Smooth muscle cell (in vitro differentiated cells): ENCODE measurements at regions not wholly inside any gene's neighbourhood (a gene's known extent, or its start where the extent isn't known, plus 50 kb on each side); places are given as distances from the start of the nearest gene placed in this dataset.

Experiments
- DNase-seq: peaks from one replicate; lab custom pipeline; 2025; ENCODE audit not compliant: unreplicated experiment; lab: John Stamatoyannopoulos, UW
- H2AFZ ChIP-seq: fragments of 200-600 bp; sonication (generic); 2 replicates; pipeline ENCODE4 v1.6.0; 2016; ENCODE audit warnings: antibody characterized with exemption, low read depth, mild to moderate bottlenecking
- H3F3A ChIP-seq: fragments of 200-600 bp; sonication (generic); 2 replicates; pipeline ENCODE4 v1.6.0; 2017; ENCODE audit warnings: antibody characterized with exemption, low read depth
- H3K27ac ChIP-seq: fragments of 200-600 bp; sonication (generic); 2 replicates; pipeline ENCODE4 v1.5.1; 2016; ENCODE audit warnings: low read depth, mild to moderate bottlenecking
- H3K27me3 ChIP-seq: fragments of 200-600 bp; sonication (generic); 2 replicates; pipeline ENCODE4 v1.6.1; 2016; ENCODE audit warnings: low read depth, mild to moderate bottlenecking
- H3K36me3 ChIP-seq: fragments of 200-600 bp; sonication (generic); 2 replicates; pipeline ENCODE4 v1.5.1; 2016; ENCODE audit warnings: low read depth
- H3K4me1 ChIP-seq: fragments of 200-600 bp; sonication (generic); 2 replicates; pipeline ENCODE4 v1.5.1; 2016; ENCODE audit warnings: low read depth
- H3K4me2 ChIP-seq: fragments of 200-600 bp; sonication (generic); 2 replicates; pipeline ENCODE4 v1.6.0; 2016; ENCODE audit warnings: mild to moderate bottlenecking
- H3K4me3 ChIP-seq: fragments of 200-600 bp; sonication (generic); 2 replicates; pipeline ENCODE4 v1.5.1; 2016; ENCODE audit warnings: mild to moderate bottlenecking
- H3K79me2 ChIP-seq: fragments of 200-600 bp; sonication (generic); 2 replicates; pipeline ENCODE4 v1.6.0; 2016; ENCODE audit warnings: low read depth, mild to moderate bottlenecking
- H3K9ac ChIP-seq: fragments of 200-600 bp; sonication (generic); 2 replicates; pipeline ENCODE4 v1.6.0; 2016; ENCODE audit warnings: low read depth
- H3K9me3 ChIP-seq: fragments of 200-600 bp; sonication (generic); replicated peaks from 2 replicates; pipeline ENCODE4 v1.5.1; 2016; ENCODE audit warnings: low read depth
- H4K20me1 ChIP-seq: fragments of 200-600 bp; sonication (generic); 2 replicates; pipeline ENCODE4 v1.6.0; 2016; ENCODE audit warnings: low read depth
- CTCF ChIP-seq: fragments of 200-600 bp; sonication (generic); IDR thresholded peaks from 2 replicates; pipeline ENCODE4 v1.5.1; 2017; ENCODE audit warnings: borderline replicate concordance, mild to moderate bottlenecking, antibody characterized with exemption; ENCODE audit not compliant: insufficient read depth, poor library complexity, severe bottlenecking
- WGBS: methylation state at CpG from one replicate; pipeline ENCODE4 v1.1.7; 2016; ENCODE audit warnings: low lambda C conversion rate; 5-methylcytosine and 5-hydroxymethylcytosine counted together

GRCh38 chr3:78462021-78462420 is 1305.8 kb downstream of the ROBO1 start:
- Histone ChIP-seq H3K9me3 (no peaks in the 10 kb centered on the region), H3K4me2 (no peak overlapping the region), H3K4me3 (no peak overlapping the region), H2AFZ (no peak overlapping the region), H4K20me1 (no peaks in the 10 kb centered on the region), H3F3A (no peaks in the 10 kb centered on the region), H3K79me2 (no peaks in the 10 kb centered on the region), H3K36me3 (no peaks in the 10 kb centered on the region), H3K27ac (no peak overlapping the region), H3K9ac (no peak overlapping the region), H3K27me3 (no peaks in the 10 kb centered on the region), H3K4me1 (no peaks in the 10 kb centered on the region)
- WGBS: 57% methylated on average over 2 of the region's 2 CpGs
- no peak for TF ChIP-seq CTCF
- DNase-seq: no peak

GRCh38 chr3:78476076-78476475 is 1291.7 kb downstream of the ROBO1 start:
- 70% methylated on average over 3 of the region's 3 CpGs for WGBS
- Histone ChIP-seq H3K9me3 (peaks cover 6% of the 10 kb centered on the region), H3K4me3 (no peak overlapping the region), H3K36me3 (no peaks in the 10 kb centered on the region), H4K20me1 (no peaks in the 10 kb centered on the region), H3F3A (no peaks in the 10 kb centered on the region), H2AFZ (no peak overlapping the region), H3K79me2 (no peaks in the 10 kb centered on the region), H3K9ac (no peak overlapping the region), H3K4me2 (no peak overlapping the region), H3K27me3 (no peaks in the 10 kb centered on the region), H3K27ac (no peak overlapping the region), H3K4me1 (no peaks in the 10 kb centered on the region)
- DNase-seq: no peak
- no peak for TF ChIP-seq CTCF

- Histone ChIP-seq H3F3A (no peaks in the 10 kb centered on the region), H4K20me1 (no peaks in the 10 kb centered on the region), H3K36me3 (no peaks in the 10 kb centered on the region), H3K4me1 (no peaks in the 10 kb centered on the region), H3K9me3 (no peaks in the 10 kb centered on the region), H3K27ac (no peak overlapping the region), H3K79me2 (no peaks in the 10 kb centered on the region), H3K4me3 (no peak overlapping the region), H3K4me2 (no peak overlapping the region), H2AFZ (no peak overlapping the region), H3K9ac (no peak overlapping the region), H3K27me3 (no peaks in the 10 kb centered on the region)
- DNase-seq: no peak
- WGBS: 94% methylated on average over 11 of the region's 11 CpGs
- TF ChIP-seq CTCF: no peak
These were observed 1286.7 kb downstream of the ROBO1 start for GRCh38 chr3:78481050-78481449.

GRCh38 chr3:78483090-78483489 is 1284.7 kb downstream of the ROBO1 start:
- no peak overlapping the region for H3K4me2 ChIP-seq
- no peak overlapping the region for H3K9ac ChIP-seq
- no peak for TF ChIP-seq CTCF
- no peak overlapping the region for H3K4me3 ChIP-seq
- no peaks in the 10 kb centered on the region for H3K4me1 ChIP-seq
- H4K20me1 ChIP-seq: no peaks in the 10 kb centered on the region
- H3K9me3 ChIP-seq: no peaks in the 10 kb centered on the region
- DNase-seq: no peak
- H3K79me2 ChIP-seq: no peaks in the 10 kb centered on the region
- no peak overlapping the region for H3K27ac ChIP-seq
- WGBS: 73% methylated on average over 3 of the region's 3 CpGs
- no peak overlapping the region for H2AFZ ChIP-seq
- no peaks in the 10 kb centered on the region for H3K27me3 ChIP-seq
- no peaks in the 10 kb centered on the region for H3K36me3 ChIP-seq
- H3F3A ChIP-seq: no peaks in the 10 kb centered on the region
